HG03575 (cell line): ENCODE measurements at regions not wholly inside any gene's neighbourhood (a gene's known extent, or its start where the extent isn't known, plus 50 kb on each side); places are given as distances from the start of the nearest gene placed in this dataset.
"Not testable (repeated sequence)": the region's sequence is repeated elsewhere in the genome, so short reads cannot be mapped to it uniquely, and the experiment has no call there.

ENCODE experiments used
- ATAC-seq: cut with Tn5 transposase; IDR thresholded peaks from one replicate; pipeline ENCODE4 v1.9.1; 2021; ENCODE audit not compliant: unreplicated experiment, insufficient number of reproducible peaks, low FRiP score; ENCODE audit errors: extremely low read depth

DNA sequence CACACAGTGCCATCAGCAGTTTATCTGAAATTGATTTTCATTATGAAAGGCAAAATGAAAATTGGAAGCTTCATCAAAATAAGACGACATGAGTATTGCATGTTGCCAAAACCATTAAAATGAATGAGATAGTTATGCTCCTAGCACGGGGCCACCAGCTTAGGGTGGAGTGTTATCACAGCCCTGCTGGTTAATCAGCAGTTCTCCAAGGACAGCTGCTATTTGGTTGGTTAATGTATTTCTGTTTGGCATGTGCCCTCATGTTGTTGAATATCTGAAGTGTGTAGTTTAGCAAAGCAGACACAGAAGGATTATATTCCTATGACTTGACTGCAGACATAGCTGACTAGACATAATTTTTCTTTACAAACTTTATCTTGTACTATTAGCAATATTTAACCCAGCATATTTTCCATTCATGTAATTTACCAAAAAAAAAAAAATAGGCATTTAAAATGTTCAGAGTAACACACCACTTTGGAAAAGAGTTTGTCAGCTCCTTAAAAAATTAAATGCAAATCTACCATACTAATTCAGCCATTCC is 98.6 kb upstream of the PIK3R1 start:
- no peak for ATAC-seq

DNA sequence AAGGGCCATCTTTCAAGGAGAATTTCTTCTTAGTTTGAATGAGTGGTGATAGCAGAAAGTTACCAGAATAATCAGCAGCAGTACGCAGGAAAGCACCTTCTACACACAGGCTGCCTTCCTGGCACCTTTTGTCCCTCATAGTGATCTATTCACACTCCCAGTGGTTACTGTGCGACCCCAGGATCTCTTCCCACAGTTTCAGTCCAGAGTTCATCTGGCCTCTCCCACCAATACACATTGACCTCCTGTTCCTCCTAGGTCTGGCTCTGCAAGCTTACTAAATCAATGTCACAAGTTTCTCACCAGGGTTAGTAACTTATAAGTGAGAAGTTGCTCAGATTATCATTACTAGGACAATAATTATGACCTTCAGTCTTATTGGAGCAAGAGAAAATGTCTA is 99.1 kb upstream of the PIK3R1 start:
- ATAC-seq: no peak

GRCh38 chr5:68115584-68115983 is 100.0 kb upstream of the PIK3R1 start:
- ATAC-seq: no peak

DNA sequence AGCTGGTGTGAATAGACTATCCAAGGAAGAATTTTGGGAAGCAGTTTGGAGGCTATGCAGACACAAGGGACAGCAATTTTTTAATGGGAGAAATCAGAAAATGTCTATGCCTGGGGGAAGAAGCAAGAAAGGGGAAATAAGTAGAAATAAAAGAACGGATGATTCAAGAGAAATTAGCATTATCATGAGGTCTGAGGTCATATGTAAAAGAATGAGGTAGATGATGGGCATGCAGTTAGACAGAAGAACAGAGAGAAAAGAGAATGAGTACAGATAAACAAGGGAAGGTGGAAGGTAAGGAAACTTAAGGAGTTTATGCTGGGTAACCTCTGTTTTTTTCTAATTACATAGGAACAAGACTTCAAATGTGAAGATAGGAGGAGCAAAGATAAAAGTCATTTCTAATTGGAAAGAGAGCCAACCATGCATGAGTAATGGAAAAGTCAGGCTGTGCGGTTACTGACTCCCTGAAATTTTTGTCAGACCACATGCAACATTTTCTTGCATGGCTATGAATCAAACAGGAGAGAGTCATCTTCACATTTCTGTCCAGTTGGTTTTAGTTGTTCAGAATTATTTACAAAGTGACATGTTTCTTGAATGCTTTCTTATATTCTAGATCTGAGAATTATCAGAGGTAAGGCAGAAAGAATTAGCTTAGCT is 101.0 kb upstream of the PIK3R1 start:
- no peak for ATAC-seq

DNA sequence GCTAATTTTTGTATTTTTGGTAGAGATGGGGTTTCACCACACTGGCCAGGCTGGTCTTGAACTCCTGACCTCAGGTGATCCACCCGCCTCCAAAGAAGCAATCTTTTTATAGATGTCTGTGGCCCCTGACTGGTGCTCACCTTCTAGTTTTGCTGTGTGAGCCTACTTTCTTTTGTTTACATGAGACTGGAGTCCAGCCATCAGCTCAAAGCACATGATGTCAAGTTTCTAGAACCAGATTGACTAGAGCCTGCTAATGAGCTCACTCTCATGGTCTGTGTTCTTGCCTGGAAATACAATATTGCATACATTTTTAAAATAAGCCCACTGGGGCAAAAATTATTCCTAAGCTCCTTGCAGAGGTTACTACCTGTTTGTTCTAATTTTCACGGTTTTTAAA is 102.9 kb upstream of the PIK3R1 start:
- no peak for ATAC-seq

DNA sequence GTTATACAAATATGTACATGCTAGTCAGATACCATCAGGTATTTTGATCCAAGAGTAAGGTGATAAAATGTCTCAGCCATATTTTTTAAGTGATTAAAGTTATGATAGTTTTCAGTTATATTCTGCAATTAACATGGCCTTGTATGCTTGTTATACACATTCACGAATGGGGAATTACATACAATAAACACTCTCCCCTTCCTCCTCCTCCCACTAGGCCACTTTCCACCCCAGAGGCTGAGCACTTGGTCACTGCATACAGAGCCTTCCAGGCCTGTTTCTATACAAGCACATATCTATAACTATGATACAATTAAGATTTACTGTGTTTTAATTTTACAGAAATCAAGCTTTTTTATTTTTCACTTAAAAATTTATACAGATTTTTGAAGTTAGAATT is 104.7 kb upstream of the PIK3R1 start:
- ATAC-seq: no peak

GRCh38 chr5:68110264-68110663 is 105.3 kb upstream of the PIK3R1 start:
- ATAC-seq: no peak

- not testable (repeated sequence) for ATAC-seq
Observed at GRCh38 chr5:68104217-68104616, 111.3 kb upstream of the PIK3R1 start.

- not testable (repeated sequence) for ATAC-seq
Observed at GRCh38 chr5:68103297-68103696, 112.3 kb upstream of the PIK3R1 start.

- no peak for ATAC-seq
Observed at GRCh38 chr5:68099327-68099726, 116.2 kb upstream of the PIK3R1 start.

GRCh38 chr5:68093455-68094159 is 121.9 kb upstream of the PIK3R1 start:
- no peak for ATAC-seq

DNA sequence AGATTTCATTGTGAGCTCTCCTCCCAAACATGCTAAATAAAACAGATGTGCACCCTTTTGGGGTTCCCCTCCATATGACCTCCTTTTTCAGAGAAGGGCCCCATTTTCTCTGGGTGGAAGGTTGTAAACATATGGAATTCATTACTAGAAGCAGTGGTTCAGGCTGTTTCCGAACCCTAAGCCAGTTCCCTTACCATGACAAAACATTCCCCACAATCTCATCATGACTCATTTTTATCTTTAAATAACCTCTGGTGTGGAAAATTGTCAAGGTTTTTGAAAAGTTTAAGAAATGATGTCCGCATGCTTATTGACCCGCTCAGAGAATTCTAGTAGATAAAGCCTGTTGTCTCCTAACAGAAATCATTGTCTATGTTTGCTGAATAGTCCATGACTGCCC is 127.3 kb upstream of the PIK3R1 start:
- no peak for ATAC-seq

GRCh38 chr5:68087866-68088265 is 127.7 kb upstream of the PIK3R1 start:
- ATAC-seq: no peak

DNA sequence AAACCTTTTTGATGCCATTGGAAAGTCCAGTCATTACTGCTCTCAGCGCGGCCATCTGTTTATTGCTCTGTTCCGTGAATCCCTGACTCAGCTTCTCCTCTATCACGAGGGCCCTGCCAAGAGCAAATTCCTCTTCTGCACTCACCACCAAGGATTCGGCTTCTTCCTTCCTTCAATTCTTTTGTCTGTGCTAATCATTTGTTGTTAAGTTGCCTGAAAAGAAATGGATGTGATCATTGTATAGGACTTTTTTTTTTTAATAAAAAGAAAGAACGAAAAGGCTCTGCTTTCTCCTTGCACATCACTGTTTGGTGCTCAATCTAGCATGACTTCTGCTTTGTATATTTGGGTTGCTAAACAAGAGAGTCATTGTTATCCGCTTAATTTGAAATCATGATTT is 128.7 kb upstream of the PIK3R1 start:
- ATAC-seq: no peak

DNA sequence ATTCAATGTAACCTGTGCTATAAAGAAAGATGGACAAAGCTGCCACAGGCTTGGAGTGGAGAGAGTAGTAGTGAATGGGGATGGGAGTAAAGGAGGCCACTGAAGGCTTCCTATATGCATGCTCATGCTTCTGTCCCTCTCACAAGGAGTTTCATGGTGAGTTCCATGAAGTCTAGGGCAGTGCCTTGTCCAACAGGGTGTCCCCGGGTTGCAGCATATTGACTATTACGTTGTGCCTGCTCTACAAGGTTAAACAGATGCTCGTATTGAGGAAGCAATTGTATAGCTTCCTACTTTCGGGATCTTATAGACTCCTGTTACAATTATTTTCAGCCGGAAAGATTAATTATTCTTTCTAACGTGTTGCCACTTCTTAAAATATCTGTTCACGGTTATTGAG is 129.1 kb upstream of the PIK3R1 start:
- ATAC-seq: no peak

- no peak for ATAC-seq
Observed at GRCh38 chr5:68084396-68084795, 131.2 kb upstream of the PIK3R1 start.

DNA sequence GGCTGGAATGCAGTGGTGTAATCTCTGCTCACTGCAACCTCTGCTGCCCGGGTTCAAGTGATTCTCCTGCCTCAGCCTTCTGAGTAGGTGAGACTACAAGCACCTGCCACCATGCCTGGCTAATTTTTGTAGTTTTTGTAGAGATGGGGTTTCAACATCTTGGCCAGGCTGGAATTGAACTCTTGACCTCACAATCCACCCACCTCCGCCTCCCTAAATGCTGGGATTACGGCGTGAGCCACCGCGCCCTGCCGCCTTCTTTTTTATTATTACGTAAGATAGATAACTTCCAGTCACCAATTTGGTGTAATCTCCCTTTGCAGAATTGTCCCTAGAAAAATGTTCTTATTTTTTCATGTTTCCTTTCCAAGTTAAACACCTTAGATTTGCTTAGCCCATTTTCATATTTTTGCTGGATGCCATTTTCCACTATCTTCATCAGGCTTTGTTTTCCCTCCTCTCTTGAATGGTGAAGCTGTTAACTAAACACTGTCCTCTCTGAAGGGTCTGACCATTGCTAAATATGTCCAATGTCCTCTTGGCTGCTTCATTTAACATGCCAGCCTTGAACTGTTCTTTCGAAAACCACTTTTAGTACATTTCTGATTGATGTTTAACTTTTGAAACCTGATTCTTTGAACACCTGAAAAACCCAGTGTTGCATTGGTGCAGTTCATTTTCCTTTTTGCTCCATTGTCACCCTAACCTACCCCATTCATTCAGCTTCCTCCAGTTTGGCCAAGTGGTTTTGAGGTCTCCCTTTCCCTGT is 135.1 kb upstream of the PIK3R1 start:
- no peak for ATAC-seq

DNA sequence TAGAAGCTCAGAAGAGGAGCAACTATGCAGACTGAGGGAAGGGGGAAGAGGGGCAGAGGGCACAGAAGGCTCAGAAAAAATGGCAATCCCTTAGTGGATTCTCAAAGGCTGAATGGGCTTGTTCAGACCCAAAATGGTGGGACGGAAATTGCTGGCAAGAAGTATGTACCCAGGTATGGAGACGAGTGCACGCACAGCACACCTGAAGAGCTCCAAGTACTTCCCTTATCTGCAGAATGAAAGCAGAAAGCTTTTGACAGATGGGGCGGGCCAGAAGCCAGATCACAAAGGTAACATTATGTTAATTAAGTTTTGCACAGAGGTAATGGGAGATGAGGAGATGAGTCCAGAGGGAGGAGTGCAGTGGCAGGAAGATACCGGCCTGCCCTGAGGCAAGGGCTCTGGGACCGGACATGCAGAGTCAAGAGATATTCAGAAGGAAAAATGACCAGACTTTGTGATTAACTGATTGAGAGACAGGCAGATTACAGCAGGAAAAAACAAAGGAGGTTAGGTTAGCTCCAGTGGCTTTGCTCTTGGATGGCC is 138.1 kb upstream of the PIK3R1 start:
- no peak for ATAC-seq

DNA sequence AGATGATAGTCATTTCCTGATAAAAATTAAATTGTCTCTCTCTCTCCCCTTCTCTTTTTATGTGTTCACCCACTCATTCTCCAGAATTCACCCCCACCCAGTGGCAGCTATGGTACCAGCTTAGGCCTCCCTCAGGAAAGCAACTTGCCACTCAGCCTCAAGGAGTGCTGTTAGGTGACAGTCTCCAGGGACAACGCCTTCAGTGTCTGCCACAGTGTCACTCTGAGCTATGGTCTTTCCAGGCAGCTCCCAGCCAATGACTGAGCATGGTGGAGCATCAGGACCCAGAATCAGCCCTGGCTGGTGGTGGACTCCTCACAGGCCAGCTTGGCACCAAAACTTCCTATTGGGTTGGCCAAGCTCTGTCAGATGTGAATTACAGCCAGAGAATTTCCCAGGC is 140.9 kb upstream of the PIK3R1 start:
- ATAC-seq: no peak
